Activated naive CD4-positive, alpha-beta T cell treated with Interleukin-2 at 50 U/mL for 16 hours (primary cell): ENCODE measurements at regions not wholly inside any gene's neighbourhood (a gene's known extent, or its start where the extent isn't known, plus 50 kb on each side); places are given as distances from the start of the nearest gene placed in this dataset.

Experiments used
- DNase-seq: peaks from one replicate; pipeline ENCODE4 v3.0.0-alpha.2; 2020

DNA sequence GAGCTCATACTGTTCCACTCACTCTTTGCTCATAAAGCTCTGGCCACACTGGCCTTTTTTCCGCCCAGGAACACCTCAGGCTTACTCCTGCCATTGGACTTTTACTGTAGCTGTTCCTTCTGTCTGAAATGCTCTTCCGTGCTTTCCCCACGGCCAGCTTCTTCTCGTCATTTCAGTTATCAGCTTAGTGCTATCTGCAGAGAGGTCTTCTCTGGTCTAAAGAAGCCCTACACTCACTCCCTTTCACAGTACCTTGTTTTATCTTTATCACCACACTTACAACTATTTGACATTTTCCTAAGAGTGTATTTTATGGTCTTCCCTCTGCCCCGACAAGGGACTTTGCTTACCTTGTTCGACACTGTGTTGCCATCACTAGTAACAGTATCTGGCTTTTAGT, 388.1 kb upstream of the SPRED2 start:
- no peak for DNase-seq

GRCh38 chr2:65819963-65820362, 387.6 kb upstream of the SPRED2 start:
- no peak for DNase-seq

- DNase-seq, result no peak
Measured at GRCh38 chr2:65818873-65819451, 386.6 kb upstream of the SPRED2 start.

DNA sequence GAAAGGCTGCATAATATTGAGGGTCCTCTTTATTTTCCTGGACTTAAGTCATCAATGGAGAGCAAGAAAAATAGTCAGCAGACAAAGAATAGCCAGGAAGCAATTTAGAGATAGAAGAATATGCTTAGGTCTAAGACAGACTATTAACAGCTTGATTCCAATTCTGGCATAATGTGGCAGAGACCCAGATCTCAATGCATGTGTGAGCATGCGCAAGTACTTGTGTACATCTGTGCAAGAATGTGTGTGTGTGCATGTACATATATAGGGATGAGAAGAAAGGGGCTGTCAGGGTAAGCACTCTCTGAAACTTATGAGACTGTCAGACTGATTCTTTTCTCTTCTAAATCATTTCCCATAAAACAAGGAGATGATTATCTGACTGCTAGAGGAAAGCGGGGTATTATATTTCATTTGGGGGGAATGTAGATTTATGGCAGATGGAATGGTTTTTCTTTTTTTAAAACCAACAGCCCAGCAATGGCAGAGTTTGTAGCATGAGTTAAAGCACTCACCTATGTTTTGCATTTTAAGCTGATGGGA, 381.3 kb upstream of the SPRED2 start:
- DNase-seq, result no peak

DNA sequence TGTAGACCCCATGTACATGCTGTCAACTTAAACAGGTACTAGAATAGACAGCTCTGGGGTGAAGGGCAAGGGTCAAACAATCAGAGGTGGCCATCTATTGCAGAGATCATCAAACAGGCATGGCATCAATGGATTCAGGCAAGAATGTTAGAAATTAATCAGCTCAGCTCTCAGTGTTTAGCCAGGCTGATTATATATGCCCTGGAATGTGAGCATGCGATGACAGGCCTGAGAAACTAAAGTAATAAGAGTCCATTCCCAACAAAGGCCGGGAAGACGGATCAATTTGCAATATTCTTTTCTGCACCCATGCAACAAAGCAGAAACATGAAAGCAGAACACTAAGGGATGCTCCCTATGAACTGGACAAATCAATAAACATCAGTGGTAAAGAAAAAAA, 380.5 kb upstream of the SPRED2 start:
- no peak for DNase-seq

- DNase-seq, result no peak
Measured at GRCh38 chr2:65807942-65808341, 375.5 kb upstream of the SPRED2 start.

- DNase-seq, result no peak
Measured at GRCh38 chr2:65804777-65805176, 372.4 kb upstream of the SPRED2 start.

- no peak for DNase-seq
Measured at GRCh38 chr2:65802298-65802942, 370.0 kb upstream of the SPRED2 start.

DNA sequence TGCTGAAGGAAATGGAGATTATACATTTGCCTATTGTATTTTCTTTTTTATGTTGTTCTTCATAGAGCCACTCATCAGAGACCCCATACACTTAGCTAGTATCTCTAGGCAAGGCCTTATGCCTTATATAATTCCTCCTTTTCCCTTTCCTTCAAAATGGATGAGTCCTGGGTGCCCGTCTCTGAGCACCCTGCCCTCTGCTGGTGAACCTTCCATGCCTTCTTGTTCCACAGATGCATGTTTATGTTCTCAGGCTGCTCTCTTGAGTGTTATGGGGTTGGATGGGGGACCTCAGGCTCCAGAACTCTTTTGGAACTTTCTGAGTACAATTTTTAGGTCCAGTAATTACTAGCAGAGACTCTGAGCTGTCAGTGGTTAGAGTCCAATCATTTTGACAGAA, 368.6 kb upstream of the SPRED2 start:
- no peak for DNase-seq

GRCh38 chr2:65799141-65799854, 366.9 kb upstream of the SPRED2 start:
- DNase-seq, result no peak

GRCh38 chr2:65798641-65799040, 366.2 kb upstream of the SPRED2 start:
- DNase-seq, result no peak

GRCh38 chr2:65794994-65795393, 362.6 kb upstream of the SPRED2 start:
- no peak for DNase-seq

DNA sequence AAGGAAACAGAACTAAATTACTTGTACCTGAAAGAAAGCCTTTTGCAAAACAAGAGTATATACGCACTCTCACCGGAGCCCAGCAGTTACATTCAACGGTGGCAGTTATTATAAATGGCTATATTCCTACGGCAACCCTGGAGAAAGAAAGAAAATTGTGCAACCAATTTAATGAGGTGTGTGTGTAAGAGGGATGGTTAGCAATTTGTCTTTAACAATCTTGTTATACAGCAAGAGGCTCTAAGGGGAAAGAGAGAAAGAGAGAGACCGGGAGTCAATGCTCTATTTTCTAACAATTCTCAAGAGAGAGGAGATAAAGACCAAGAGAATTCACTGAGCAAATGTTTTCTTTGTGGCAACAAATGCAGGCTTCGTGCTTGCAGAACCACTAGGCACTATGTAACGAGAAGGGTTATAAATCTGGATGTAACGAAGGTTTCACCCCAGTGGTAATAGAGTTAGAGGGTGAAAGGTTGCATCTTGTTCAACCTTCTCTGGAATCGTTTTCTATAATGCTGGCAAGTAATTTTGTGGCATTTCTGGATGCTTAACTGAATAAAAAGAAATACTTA, 359.1 kb upstream of the SPRED2 start:
- no peak for DNase-seq

DNA sequence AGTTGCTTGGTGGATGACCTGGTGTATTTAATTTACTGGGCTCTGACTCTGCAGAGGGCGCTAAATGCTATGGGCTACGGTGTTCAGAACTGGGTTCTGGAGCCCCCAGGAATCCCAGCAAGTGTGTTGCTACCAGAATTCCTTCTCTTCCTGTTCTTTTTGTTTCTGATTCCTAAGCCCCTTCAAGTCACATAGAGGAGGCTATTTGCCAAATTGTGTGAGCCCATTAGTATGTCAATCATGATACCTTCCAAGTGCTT, 358.2 kb upstream of the SPRED2 start:
- DNase-seq, result no peak

DNA sequence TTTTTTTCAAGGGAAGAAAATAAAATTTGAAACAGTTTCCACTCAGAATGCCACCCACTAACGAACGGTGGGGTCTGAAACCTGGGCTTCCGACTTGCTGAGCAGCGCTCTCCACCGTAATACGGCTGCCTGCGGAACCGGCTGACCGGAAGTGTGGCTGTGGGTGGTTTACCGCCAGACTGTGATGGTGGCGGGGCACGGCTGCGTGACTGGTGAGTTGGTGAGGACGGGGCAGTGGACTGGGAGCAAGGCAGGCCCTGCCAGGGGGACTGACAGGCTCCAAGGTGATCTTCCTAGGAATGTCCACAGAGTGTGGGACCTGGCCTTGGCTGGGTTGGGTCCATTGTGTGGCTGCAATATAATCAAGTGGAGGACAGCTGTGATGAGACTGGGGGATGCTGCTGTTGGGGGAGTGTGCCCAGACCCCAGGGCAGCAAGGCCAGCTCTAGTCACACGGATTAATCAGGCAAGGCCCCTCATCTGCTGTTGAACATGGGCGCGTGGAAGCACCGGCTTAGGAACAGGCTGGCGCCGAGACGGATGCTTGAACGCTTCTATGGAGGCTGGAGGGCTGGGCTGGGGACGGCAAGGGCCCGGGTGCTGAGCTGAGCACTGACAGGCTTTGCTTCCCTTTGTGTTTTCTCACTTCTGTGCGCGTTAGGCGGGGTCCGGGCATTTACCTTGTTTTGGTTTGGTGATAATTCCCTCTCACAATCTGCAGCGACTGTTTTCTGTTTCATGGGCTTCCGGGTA, 357.7 kb upstream of the SPRED2 start:
- no peak for DNase-seq

DNA sequence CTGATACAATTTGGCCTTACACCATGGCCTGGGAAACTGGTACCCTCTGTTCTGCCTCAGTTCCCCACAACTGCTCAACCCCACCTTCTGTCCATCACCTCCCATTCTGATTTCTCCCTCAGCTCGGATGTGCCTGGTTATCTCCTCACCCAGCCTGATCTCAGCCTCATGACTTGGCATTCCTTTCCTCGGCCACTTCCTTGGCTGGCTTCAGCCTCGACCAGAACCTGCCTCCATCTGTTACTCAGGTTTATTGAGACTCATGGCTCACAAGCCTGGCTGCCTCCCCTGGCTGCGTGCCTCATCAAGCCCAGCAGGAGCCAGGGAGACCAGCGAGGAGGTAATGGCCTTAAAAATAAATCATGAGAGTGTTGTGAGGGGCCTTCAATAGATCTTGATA, 356.2 kb upstream of the SPRED2 start:
- no peak for DNase-seq

DNA sequence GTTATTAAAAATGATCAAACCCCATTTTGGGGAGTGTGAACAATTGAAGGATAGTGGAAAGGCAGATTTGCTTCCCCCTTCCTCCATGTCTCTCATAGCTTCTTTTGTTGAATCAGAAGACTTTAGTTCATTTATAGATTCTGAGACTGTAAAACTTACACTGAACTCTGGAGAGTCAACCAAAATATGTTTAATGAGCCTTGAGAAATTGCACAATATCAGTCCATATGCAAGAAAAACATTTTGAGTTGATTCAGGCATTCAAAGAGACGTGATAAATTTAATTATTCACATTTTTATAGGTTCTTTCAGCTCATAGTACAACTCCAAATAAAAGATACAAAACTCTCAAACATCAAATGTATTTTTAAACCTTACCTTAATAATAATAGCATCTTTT, 354.4 kb upstream of the SPRED2 start:
- no peak for DNase-seq

DNA sequence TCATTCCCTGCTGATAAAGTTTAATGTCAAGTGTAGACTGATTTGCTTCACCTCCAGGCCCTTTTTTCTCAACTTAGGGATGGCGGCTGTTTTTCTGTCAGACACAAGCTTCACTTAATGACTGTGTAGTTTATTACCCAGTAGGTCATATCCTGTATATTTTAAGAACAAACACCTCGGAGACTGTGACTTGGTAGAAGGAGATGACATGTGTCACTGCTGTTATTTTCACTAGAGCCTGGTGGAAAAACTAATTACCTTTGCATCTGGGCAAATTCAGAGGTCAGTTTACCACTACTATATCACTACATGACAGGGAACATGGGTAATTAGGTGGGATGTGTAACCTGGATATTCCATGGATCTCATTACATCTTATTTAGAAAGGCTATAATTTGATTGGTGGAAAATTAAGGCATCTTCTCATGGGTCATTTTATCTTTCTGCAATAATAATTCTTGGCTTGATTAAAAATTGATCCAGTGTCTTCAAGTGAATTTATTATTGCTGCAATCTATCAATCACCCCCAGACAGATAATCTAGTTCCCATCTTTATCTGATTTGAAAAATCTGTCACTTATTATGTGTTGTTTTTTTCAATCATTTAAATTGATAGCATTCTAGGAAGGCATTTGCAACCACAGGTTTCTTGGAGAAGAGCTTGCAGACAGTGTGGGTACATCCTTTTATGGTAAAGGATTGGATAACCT, 353.8 kb upstream of the SPRED2 start:
- no peak for DNase-seq

DNA sequence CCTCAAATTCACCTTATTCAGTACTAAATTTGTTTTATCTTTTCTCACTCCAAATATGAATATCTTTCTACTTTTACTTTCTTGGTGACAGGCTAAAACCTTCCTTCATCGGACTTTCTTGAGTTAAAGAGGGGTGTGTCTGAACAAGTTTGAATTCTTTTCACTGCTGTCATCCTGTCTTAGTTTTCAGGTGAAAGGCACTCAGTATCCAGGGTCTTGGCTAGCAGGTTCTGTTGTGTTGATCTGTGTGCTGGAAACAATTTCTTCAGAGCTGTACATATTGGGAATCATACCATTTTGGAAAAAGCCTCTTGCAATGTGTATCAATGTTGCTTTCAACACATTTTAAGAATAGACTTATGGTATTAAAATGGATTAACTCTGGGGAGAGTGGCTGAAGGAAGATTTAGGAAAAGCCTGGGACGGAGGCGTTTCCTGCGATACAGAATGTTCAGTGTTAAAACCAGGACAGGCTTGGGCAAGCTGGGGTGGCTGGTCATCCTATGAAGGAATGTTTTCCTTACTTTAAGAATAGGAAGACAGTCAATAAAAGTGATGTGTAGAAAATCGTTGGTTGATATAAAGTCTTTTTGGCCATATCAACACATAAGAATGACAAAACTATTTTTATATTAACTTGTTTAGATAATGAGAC, 350.7 kb upstream of the SPRED2 start:
- no peak for DNase-seq

DNA sequence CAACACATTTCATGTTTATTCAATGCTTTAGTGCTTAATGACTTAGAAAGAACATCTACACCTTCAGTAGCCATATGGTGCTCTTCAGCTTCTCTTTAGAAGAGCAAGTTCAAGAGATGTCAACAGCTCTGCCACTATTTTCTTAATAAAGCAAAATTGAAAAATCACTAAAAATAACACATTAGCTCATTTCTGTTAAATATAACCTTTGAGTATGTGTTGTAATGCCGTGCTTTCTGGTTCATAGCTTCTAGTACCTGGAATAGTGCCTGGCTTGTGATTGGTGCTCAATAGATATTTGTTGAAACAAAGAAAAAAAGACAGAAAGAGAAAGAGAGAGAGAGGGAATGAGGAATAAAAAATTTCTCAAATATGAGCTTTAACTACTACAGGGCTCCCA, 349.8 kb upstream of the SPRED2 start:
- no peak for DNase-seq

- no peak for DNase-seq
Measured at GRCh38 chr2:65781756-65782155, 349.4 kb upstream of the SPRED2 start.

- DNase-seq, result no peak
Measured at GRCh38 chr2:65779021-65779420, 346.6 kb upstream of the SPRED2 start.
